Muscle of leg (tissue), 3 donors: ENCODE measurements at regions not wholly inside any gene's neighbourhood (a gene's known extent, or its start where the extent isn't known, plus 50 kb on each side); places are given as distances from the start of the nearest gene placed in this dataset.

Experiments
- DNase-seq: peaks from one replicate; pipeline ENCODE4 v3.0.0; 2013
- H3K27ac ChIP-seq: one replicate; pipeline ENCODE4 v1.5.1; 2013; ENCODE audit warnings: mild to moderate bottlenecking, low read length, control low read depth
- H3K27me3 ChIP-seq: one replicate; pipeline ENCODE4 v1.6.1; 2013; ENCODE audit warnings: low read length; ENCODE audit not compliant: control insufficient read depth, insufficient read depth
- H3K36me3 ChIP-seq: one replicate; pipeline ENCODE4 v1.6.1; 2013; ENCODE audit warnings: low read length; ENCODE audit not compliant: control insufficient read depth, insufficient read depth
- H3K4me1 ChIP-seq: one replicate; pipeline ENCODE4 v1.6.1; 2013; ENCODE audit warnings: low read length; ENCODE audit not compliant: control insufficient read depth, insufficient read depth
- H3K4me3 ChIP-seq: one replicate; pipeline ENCODE4 v1.5.1; 2013; ENCODE audit warnings: low read length, control low read depth
- H3K9me3 ChIP-seq: replicated peaks from 2 replicates; pipeline ENCODE4 v1.6.1; 2013; ENCODE audit warnings: low read depth, low read length; ENCODE audit not compliant: control insufficient read depth
- WGBS: methylation state at CpG from one replicate; pipeline ENCODE4 v1.1.5; 2013; ENCODE audit warnings: missing lambda C conversion rate; ENCODE audit not compliant: insufficient coverage; 5-methylcytosine and 5-hydroxymethylcytosine counted together

DNA sequence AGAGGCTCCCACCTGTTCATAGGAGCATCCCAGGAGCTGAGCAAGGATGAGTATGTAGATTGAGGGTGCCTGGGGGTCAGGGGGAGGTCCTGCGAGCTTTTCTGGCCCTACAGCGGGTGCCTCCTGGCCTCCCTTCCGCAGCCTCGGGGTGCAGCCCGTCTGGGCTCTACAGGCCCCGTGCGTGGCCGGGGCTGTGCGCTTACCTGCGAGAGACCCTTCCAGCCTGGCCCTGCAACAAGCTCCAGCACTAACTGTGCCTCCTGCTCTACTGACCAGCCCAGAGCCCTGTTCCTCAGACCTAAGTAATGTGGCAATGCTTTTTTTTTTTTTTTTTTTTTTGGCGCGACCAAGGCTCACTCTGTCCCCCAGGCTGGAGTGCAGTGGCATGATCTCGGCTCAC, 1129.1 kb downstream of the BRD1 start:
- no peak overlapping the region for H3K4me3 ChIP-seq
- DNase-seq, result no peak
- H3K4me1 ChIP-seq, result peaks cover 3% of the 10 kb centered on the region
- WGBS, result 65% methylated on average over 10 of the region's 13 CpGs
- H3K27me3 ChIP-seq, result peaks cover 2% of the 10 kb centered on the region
- H3K27ac ChIP-seq, result no peak overlapping the region
- no peaks in the 10 kb centered on the region for H3K9me3 ChIP-seq
- no peaks in the 10 kb centered on the region for H3K36me3 ChIP-seq

DNA sequence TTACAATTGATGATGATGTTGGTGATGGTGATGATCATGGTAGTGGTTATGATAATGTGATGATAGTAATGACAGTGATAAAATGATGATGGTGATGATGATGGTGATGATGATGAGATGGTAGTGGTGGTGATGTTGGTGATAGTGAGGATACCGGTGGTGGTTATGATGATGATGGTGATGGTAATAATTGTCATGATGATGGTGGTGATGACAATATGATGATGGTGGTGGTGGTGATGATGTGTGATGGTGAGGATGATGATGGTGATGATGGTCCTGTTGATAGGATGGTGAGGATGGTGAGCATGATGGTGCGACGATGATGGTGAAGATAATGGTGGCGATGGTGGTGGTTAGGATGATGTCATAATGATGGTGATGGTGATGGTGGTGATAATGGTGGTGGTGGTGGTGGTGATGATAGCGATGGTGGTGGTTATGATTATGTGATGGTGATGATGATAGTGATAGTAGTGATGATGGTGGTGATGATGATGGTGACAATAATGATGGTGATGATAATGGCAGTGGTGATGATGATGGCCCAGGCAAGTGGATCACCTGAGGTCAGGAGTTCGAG, 1129.9 kb downstream of the BRD1 start:
- Histone ChIP-seq H3K4me1 (peaks cover 3% of the 10 kb centered on the region), H3K9me3 (no peaks in the 10 kb centered on the region), H3K4me3 (no peak overlapping the region), H3K36me3 (no peaks in the 10 kb centered on the region), H3K27me3 (peaks cover 2% of the 10 kb centered on the region), H3K27ac (no peak overlapping the region)
- no peak for DNase-seq
- 100% methylated on average over 5 of the region's 6 CpGs for WGBS

GRCh38 chr22:48697223-48697622, 1130.5 kb downstream of the BRD1 start:
- Histone ChIP-seq H3K36me3 (no peaks in the 10 kb centered on the region), H3K4me1 (peaks cover 3% of the 10 kb centered on the region), H3K27ac (no peak overlapping the region), H3K27me3 (peaks cover 2% of the 10 kb centered on the region), H3K4me3 (no peak overlapping the region), H3K9me3 (no peaks in the 10 kb centered on the region)
- WGBS, result 81% methylated on average over 3 of the region's 3 CpGs
- no peak for DNase-seq

GRCh38 chr22:48696371-48696770, 1131.3 kb downstream of the BRD1 start:
- Histone ChIP-seq H3K4me1 (peaks cover 3% of the 10 kb centered on the region), H3K4me3 (no peak overlapping the region), H3K27me3 (no peaks in the 10 kb centered on the region), H3K27ac (no peak overlapping the region), H3K9me3 (no peaks in the 10 kb centered on the region), H3K36me3 (no peaks in the 10 kb centered on the region)
- 92% methylated on average over 2 of the region's 4 CpGs for WGBS
- no peak for DNase-seq

DNA sequence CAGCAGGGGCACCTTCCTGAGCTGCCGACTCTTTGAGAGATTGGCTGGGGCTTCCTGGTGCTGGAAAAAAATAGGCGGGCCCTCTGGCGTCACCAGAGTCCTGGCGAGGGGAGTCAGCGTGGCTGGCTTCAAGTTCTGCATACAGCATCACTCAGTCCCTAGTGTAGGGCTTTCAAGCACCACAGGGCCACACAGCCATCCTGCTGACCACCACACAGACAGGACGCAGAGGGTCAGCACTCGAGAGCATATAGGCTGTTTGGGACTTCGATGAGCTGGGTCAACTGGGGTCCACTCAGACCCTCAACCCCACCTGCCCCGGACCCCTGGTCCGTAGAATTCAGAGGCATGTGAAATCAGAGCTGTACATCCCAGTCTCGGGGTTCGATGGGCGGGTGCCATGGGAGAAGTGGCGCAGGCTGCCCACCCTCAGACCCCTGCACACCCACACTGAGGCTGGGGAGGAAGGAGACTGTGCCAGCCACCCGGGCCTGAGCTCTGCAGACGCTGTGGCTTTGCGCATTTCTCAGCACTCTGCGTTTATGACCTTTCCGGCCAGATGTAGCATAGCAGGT, 1131.9 kb downstream of the BRD1 start:
- no peaks in the 10 kb centered on the region for H3K27me3 ChIP-seq
- no peaks in the 10 kb centered on the region for H3K9me3 ChIP-seq
- H3K36me3 ChIP-seq, result no peaks in the 10 kb centered on the region
- H3K4me1 ChIP-seq, result peaks cover 3% of the 10 kb centered on the region
- WGBS, result 70% methylated on average over 16 of the region's 19 CpGs
- no peak for DNase-seq
- no peak overlapping the region for H3K27ac ChIP-seq
- no peak overlapping the region for H3K4me3 ChIP-seq

- Histone ChIP-seq H3K9me3 (no peaks in the 10 kb centered on the region), H3K4me1 (peaks cover 3% of the 10 kb centered on the region), H3K27me3 (no peaks in the 10 kb centered on the region), H3K27ac (no peak overlapping the region), H3K36me3 (no peaks in the 10 kb centered on the region), H3K4me3 (no peak overlapping the region)
- WGBS, result 45% methylated on average over 4 of the region's 6 CpGs
- DNase-seq, result peak; percentile 41
Observed at GRCh38 chr22:48695251-48695650, 1132.4 kb downstream of the BRD1 start.

DNA sequence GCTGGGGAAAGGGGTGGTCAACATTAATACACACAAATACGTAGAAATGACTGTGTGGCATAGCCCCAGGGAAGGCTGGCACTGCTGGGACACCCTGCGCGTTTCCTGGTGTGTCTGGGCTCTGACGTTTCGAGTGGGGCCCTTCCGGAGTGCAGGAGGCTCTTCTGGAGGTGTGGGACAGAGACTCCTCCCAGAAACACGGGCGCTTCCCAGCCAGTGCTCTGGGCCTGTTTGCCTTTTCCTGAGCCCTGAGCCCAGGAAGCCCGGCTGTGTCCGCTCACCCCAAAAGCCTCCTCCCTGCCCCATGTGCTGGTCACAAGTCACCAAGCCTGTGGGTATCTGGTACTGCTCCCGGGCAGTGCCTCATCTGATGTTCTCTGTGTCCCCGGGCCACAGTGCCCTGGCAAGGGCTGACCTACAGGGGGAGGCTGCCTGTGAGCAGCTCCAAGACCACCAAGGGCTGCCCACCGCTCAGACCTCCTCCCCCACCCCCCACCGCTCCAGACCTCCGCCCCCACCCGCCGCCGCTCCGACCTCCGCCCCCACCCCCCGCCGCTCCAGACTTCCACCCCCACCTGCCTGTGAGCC, 1133.3 kb downstream of the BRD1 start:
- H3K36me3 ChIP-seq, result no peaks in the 10 kb centered on the region
- WGBS, result 68% methylated on average over 7 of the region's 22 CpGs

DNA sequence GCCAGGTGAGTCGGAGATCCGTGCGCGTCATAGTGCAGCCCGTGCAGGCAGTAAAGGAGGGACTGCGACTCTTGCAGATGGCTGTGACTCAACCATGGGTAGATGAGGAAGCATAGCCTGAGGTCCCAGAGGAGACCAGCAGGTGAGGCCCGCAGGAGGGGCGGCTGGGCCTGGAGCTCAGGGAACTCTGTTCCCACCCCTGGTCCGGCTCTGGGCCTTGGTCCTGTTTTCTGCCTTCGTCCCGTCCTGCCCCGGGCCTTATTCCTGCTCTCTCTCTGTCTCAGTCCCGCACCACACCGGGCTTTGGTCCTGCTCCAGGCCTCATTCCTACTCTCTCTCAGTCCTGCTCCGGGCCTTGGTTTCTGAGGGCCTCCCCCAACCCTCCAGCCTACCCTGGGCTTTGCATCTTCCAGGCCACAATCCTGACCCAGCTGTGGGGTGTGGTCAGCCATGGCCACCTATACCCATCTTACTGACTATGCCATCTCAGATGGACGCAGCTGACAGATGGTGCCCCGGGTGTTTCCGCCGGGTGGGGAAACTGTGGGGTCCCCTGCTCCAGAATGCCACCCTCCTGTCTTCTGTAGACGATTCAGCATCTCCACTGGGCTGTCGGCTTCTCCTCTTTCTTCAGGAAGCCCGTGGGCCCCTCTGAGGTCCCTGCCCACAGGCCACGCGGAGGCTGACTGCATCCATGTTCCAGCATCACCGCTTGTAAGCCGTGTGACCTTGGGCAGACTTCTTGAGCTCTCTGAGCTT, 1134.1 kb downstream of the BRD1 start:
- WGBS, result 75% methylated on average over 21 of the region's 26 CpGs
- no peaks in the 10 kb centered on the region for H3K27me3 ChIP-seq
- no peaks in the 10 kb centered on the region for H3K36me3 ChIP-seq
- H3K4me3 ChIP-seq, result no peak overlapping the region
- no peak for DNase-seq
- peaks cover 3% of the 10 kb centered on the region for H3K4me1 ChIP-seq
- H3K27ac ChIP-seq, result no peak overlapping the region
- no peaks in the 10 kb centered on the region for H3K9me3 ChIP-seq

More for the DNA sequence above, 1133.3 kb downstream of the BRD1 start:
- H3K27me3 ChIP-seq, result no peaks in the 10 kb centered on the region
- no peak for DNase-seq
- H3K4me1 ChIP-seq, result peaks cover 3% of the 10 kb centered on the region
- H3K4me3 ChIP-seq, result no peak overlapping the region
- no peaks in the 10 kb centered on the region for H3K9me3 ChIP-seq
- no peak overlapping the region for H3K27ac ChIP-seq

- DNase-seq, result no peak
- Histone ChIP-seq H3K9me3 (no peaks in the 10 kb centered on the region), H3K4me1 (peaks cover 3% of the 10 kb centered on the region), H3K4me3 (no peak overlapping the region), H3K36me3 (no peaks in the 10 kb centered on the region), H3K27me3 (no peaks in the 10 kb centered on the region), H3K27ac (no peak overlapping the region)
- 64% methylated on average over 30 of the region's 31 CpGs for WGBS
Observed at GRCh38 chr22:48692734-48693376, 1134.8 kb downstream of the BRD1 start.

GRCh38 chr22:48691431-48691851, 1136.2 kb downstream of the BRD1 start:
- H3K27ac ChIP-seq, result no peak overlapping the region
- H3K27me3 ChIP-seq, result no peaks in the 10 kb centered on the region
- H3K4me3 ChIP-seq, result no peak overlapping the region
- H3K9me3 ChIP-seq, result no peaks in the 10 kb centered on the region
- DNase-seq, result no peak
- no peaks in the 10 kb centered on the region for H3K36me3 ChIP-seq
- 91% methylated on average over 21 of the region's 21 CpGs for WGBS
- H3K4me1 ChIP-seq, result peaks cover 3% of the 10 kb centered on the region
